ENCODE measurements at regions not wholly inside any gene's neighbourhood (a gene's known extent, or its start where the extent isn't known, plus 50 kb on each side); places are given as distances from the start of the nearest gene placed in this dataset.

DNA sequence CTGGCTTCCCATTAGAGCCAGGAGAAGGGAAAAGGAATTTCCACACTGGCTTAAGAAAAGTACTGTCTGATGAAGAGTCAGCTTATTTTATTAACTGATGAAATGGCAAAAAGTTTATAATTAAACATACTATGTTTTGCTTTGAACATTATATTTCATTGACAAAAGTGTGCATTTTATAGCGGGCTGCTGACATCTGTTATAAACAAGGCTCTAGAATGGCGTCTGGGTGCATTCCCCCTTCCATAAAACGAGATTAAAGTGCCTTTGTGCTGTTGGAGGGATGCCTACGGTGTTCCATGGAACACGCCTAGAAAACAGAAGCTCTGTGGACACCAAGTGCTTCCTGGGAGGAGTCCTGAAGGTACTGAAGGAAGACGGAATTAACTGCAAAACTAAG, 220.2 kb downstream of the SNX10 start:
- peaks cover 0 to 1% (median 0%) of the 10 kb centered on the region in 7 donors for H3K27me3 ChIP-seq (replicated peaks in 1 of 7)
- no peaks in the 10 kb centered on the region for H3K4me1 ChIP-seq
- no peak overlapping the region for H3K27ac ChIP-seq
- TF ChIP-seq, protein P1, sequence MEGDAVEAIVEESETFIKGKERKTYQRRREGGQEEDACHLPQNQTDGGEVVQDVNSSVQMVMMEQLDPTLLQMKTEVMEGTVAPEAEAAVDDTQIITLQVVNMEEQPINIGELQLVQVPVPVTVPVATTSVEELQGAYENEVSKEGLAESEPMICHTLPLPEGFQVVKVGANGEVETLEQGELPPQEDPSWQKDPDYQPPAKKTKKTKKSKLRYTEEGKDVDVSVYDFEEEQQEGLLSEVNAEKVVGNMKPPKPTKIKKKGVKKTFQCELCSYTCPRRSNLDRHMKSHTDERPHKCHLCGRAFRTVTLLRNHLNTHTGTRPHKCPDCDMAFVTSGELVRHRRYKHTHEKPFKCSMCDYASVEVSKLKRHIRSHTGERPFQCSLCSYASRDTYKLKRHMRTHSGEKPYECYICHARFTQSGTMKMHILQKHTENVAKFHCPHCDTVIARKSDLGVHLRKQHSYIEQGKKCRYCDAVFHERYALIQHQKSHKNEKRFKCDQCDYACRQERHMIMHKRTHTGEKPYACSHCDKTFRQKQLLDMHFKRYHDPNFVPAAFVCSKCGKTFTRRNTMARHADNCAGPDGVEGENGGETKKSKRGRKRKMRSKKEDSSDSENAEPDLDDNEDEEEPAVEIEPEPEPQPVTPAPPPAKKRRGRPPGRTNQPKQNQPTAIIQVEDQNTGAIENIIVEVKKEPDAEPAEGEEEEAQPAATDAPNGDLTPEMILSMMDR (IDR thresholded peaks at IDR 0.05 in 8 of 11, conservative IDR thresholded peaks at IDR 0.05 in 3 of 11), result no peak
- TF ChIP-seq POLR2A (IDR thresholded peaks at IDR 0.05) (no peak), POLR2AphosphoS5 (IDR thresholded peaks at IDR 0.05) (no peak)
- 69 to 83% (median 71%) methylated on average over 6 of the region's 6 CpGs for WGBS, 5 donors
- no peaks in the 10 kb centered on the region for H3K36me3 ChIP-seq
- no peak overlapping the region for H3K4me3 ChIP-seq
- no peak for DNase-seq
- intact Hi-C loops (cut with DNase I; ENCODE audit: low total_unique reads), result no loop called here
- no peaks in the 10 kb centered on the region for H3K9me3 ChIP-seq

DNA sequence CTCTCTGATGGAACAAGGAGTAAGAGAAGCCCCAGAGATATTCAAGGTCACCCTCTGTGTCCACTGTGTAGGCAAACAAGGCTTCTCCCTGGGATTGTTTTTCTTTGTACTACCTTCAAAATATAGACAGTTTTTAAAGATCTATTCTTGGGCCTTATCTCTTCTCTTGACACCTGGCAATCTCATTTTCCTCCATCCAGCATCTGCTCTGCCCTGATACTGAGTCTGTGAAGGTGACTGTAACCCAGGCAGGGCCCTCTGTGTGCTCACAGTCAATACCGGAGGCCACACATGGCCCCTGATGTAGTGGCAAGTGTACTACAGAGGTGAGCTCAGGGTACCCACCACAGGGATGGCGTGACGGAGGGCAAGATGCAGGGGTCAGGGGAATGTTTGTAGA, 221.1 kb downstream of the SNX10 start:
- peaks cover 0 to 8% (median 0%) of the 10 kb centered on the region in 7 donors for H3K27me3 ChIP-seq (replicated peaks in 1 of 7)
- no peak for TF ChIP-seq POLR2AphosphoS5 (IDR thresholded peaks at IDR 0.05)
- TF ChIP-seq, protein P1 (IDR thresholded peaks at IDR 0.05 in 8 of 11, conservative IDR thresholded peaks at IDR 0.05 in 3 of 11), result no peak
- no peak for TF ChIP-seq POLR2A (IDR thresholded peaks at IDR 0.05)
- no peak for DNase-seq
- H3K9me3 ChIP-seq, result no peaks in the 10 kb centered on the region
- H3K27ac ChIP-seq, result no peak overlapping the region
- no peaks in the 10 kb centered on the region for H3K36me3 ChIP-seq
- H3K4me3 ChIP-seq, result no peak overlapping the region
- no peaks in the 10 kb centered on the region for H3K4me1 ChIP-seq
- intact Hi-C loops (cut with DNase I; ENCODE audit: low total_unique reads), result no loop called here
- 86 to 97% (median 92%) methylated on average over 3 of the region's 3 CpGs for WGBS, 5 donors

DNA sequence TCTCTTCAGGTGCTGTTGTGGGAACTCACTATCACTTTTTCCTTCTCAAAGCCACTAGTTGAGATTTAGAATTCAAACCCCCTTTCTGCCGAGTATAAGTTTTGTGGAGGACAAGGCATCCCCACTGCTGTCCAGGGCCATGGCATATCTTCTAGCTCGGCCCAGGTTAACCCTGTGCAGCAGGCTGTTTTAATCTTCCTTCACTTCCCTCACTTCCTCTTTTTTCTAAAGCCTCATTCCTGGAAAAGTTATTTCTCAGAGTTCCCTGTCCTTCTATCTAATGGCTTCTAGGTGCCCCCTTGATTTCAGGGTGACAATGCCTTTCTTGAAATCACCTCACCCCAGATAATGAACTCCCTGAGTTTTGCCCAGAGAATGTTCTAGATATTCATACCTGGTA, 222.3 kb downstream of the SNX10 start:
- 55 to 76% (median 61%) methylated on average over 2 of the region's 2 CpGs for WGBS, 5 donors
- no peak overlapping the region for H3K4me3 ChIP-seq
- intact Hi-C loops (cut with DNase I; ENCODE audit: low total_unique reads), result no loop called here
- TF ChIP-seq, protein P1 (IDR thresholded peaks at IDR 0.05 in 8 of 11, conservative IDR thresholded peaks at IDR 0.05 in 3 of 11), result no peak
- TF ChIP-seq POLR2A (IDR thresholded peaks at IDR 0.05) (no peak), POLR2AphosphoS5 (IDR thresholded peaks at IDR 0.05) (no peak)
- H3K36me3 ChIP-seq, result no peaks in the 10 kb centered on the region
- H3K9me3 ChIP-seq, result no peaks in the 10 kb centered on the region
- H3K27me3 ChIP-seq (replicated peaks in 1 of 7), result peaks cover 0 to 8% (median 0%) of the 10 kb centered on the region in 7 donors
- no peaks in the 10 kb centered on the region for H3K4me1 ChIP-seq
- DNase-seq, result no peak
- H3K27ac ChIP-seq, result no peak overlapping the region

DNA sequence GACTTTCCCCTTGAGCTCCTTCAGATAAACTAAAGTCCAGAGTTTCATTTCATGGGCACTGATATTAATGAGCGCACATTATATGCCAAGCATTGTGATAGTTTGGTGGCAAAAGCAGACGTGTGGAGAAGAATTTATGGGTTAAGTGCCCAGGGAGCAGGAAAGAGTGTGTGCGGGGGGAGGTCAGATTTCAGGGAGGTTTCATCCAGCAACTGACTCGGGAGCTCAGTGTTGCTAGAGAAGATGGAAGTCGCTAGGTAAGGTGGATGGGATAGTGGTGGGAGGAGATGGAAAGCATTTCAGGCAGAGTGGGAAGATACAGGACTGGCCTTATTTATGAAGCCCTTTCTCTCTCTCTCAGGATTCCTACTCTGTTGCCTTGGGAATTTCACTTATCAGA, 223.0 kb downstream of the SNX10 start:
- TF ChIP-seq POLR2AphosphoS5 (IDR thresholded peaks at IDR 0.05) (no peak), POLR2A (IDR thresholded peaks at IDR 0.05) (no peak)
- TF ChIP-seq, protein P1 (IDR thresholded peaks at IDR 0.05 in 8 of 11, conservative IDR thresholded peaks at IDR 0.05 in 3 of 11), result no peak

More for the DNA sequence above, 223.0 kb downstream of the SNX10 start:
- Histone ChIP-seq H3K27me3 (replicated peaks in 1 of 7) (peaks cover 0 to 8% (median 0%) of the 10 kb centered on the region in 7 donors), H3K27ac (no peak overlapping the region), H3K36me3 (no peaks in the 10 kb centered on the region), H3K4me1 (no peaks in the 10 kb centered on the region), H3K4me3 (no peak overlapping the region), H3K9me3 (no peaks in the 10 kb centered on the region)
- intact Hi-C loops (cut with DNase I; ENCODE audit: low total_unique reads), result no loop called here
- no peak for DNase-seq
- 75 to 86% (median 82%) methylated on average over 5 of the region's 5 CpGs for WGBS, 5 donors

All from spleen (tissue), 11 donors.